Kidney (tissue), 13 donors: ENCODE measurements at regions not wholly inside any gene's neighbourhood (a gene's known extent, or its start where the extent isn't known, plus 50 kb on each side); places are given as distances from the start of the nearest gene placed in this dataset.

Experiments
- DNase-seq, 5 donors: peaks; one replicate each; pipeline ENCODE4 v3.0.0-alpha.2; 2013 to 2020
- FAIRE-seq: peaks from 2 replicates; lab custom pipeline; 2012; peaks lifted over from hg19 to GRCh38; lab: Jason Lieb, UNC
- H3K27ac ChIP-seq, 2 donors: one replicate each; pipeline ENCODE4 v1.7.0; 2013; ENCODE audit warnings: low read depth in 2 of 2, low read length in 2 of 2, inconsistent platforms in 1 of 2
- H3K27me3 ChIP-seq: one replicate; pipeline ENCODE4 v1.7.1; 2013; ENCODE audit warnings: low read length, inconsistent platforms; ENCODE audit not compliant: control insufficient read depth, insufficient read depth
- H3K36me3 ChIP-seq, 3 donors: one replicate each; pipeline versions ENCODE4 v1.7.0 to v1.7.1; 2013; ENCODE audit warnings: low read length in 3 of 3, control low read depth in 1 of 3, inconsistent platforms in 1 of 3; ENCODE audit not compliant: insufficient read depth in 3 of 3, control insufficient read depth in 2 of 3
- H3K4me1 ChIP-seq, 3 donors: one replicate each; pipeline versions ENCODE4 v1.7.0 to v1.7.1; 2013; ENCODE audit warnings: low read length in 3 of 3, inconsistent platforms in 1 of 3, low read depth in 1 of 3; ENCODE audit not compliant: control insufficient read depth in 2 of 3, insufficient read depth in 2 of 3
- H3K4me3 ChIP-seq, 3 donors: one replicate each; pipeline versions ENCODE4 v1.7.0 to v1.8.1; 2013; ENCODE audit warnings: low read length in 3 of 3, control low read depth in 1 of 3, inconsistent platforms in 1 of 3
- H3K9ac ChIP-seq, 3 donors: one replicate each; pipeline versions ENCODE4 v1.7.0 to v1.7.1; 2013; ENCODE audit warnings: low read length in 3 of 3, control low read depth in 1 of 3, inconsistent platforms in 1 of 3
- H3K9me3 ChIP-seq, 3 donors: one replicate each; pipeline versions ENCODE4 v1.7.0 to v1.7.1; 2013; ENCODE audit warnings: low read length in 3 of 3, control low read depth in 1 of 3, inconsistent platforms in 1 of 3; ENCODE audit not compliant: control insufficient read depth in 2 of 3, insufficient read depth in 1 of 3
- intact Hi-C: fragments of 100-400 bp; cut with DNase I; formaldehyde crosslinking; loops from one replicate; pipeline ENCODE4 v1.11.1; 2022
- TF ChIP-seq, protein P1 (sequence below): IDR thresholded peaks from 3 replicates; pipeline ENCODE4 v1.5.1; 2012; ENCODE audit warnings: mild to moderate bottlenecking, moderate library complexity, borderline replicate concordance; ENCODE audit not compliant: insufficient read depth; ENCODE audit errors: extremely low read depth
- donor health status: control.
- donor health status: control.
- donor health status: control.
- donor health status: control.
- donor health status: control.
- donor health status: DM: yes; HTN: yes; CAD: no.
- donor health status: Normal renal cell carcinoma (clear cell type).

DNA sequence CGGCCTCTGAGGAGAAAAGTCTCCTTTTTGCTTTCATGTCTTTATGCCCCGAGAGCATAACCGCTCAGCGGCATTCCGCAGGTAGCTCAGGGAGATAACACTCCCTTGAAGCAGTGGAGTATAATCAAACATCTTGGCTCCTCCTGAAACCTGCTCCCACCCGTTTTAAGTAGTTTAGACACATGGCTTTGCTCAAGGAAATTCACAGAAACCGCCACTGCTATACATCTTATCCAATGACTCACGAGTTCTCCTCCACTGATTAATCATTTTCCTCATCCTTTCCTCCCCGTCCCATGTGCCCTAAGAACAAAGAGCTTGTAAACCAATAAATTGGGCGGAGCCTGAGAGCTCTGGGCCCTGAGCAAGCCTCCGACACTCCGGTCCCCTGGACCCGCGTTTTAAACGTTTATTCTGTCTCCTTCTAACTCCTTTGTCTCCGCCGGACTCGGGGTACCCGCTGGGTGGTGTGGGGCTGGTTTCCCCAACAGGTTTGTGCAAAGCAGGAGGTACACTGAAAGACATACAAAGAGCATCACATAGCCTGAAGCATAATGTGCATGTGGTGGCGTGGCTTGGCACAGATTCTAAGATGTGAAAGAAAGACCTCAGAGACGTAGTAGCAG lies 401.2 kb downstream of the TLL1 start:
- intact Hi-C loops: no loop called here
- H3K27ac ChIP-seq: no peak overlapping the region
- H3K9me3 ChIP-seq: no peaks in the 10 kb centered on the region
- H3K4me1 ChIP-seq: no peaks in the 10 kb centered on the region
- no peaks in the 10 kb centered on the region for H3K27me3 ChIP-seq
- H3K36me3 ChIP-seq: no peaks in the 10 kb centered on the region
- no peak for DNase-seq
- no peak for FAIRE-seq
- TF ChIP-seq, protein P1, sequence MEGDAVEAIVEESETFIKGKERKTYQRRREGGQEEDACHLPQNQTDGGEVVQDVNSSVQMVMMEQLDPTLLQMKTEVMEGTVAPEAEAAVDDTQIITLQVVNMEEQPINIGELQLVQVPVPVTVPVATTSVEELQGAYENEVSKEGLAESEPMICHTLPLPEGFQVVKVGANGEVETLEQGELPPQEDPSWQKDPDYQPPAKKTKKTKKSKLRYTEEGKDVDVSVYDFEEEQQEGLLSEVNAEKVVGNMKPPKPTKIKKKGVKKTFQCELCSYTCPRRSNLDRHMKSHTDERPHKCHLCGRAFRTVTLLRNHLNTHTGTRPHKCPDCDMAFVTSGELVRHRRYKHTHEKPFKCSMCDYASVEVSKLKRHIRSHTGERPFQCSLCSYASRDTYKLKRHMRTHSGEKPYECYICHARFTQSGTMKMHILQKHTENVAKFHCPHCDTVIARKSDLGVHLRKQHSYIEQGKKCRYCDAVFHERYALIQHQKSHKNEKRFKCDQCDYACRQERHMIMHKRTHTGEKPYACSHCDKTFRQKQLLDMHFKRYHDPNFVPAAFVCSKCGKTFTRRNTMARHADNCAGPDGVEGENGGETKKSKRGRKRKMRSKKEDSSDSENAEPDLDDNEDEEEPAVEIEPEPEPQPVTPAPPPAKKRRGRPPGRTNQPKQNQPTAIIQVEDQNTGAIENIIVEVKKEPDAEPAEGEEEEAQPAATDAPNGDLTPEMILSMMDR: no peak
- no peak overlapping the region for H3K9ac ChIP-seq
- H3K4me3 ChIP-seq: no peak overlapping the region

DNA sequence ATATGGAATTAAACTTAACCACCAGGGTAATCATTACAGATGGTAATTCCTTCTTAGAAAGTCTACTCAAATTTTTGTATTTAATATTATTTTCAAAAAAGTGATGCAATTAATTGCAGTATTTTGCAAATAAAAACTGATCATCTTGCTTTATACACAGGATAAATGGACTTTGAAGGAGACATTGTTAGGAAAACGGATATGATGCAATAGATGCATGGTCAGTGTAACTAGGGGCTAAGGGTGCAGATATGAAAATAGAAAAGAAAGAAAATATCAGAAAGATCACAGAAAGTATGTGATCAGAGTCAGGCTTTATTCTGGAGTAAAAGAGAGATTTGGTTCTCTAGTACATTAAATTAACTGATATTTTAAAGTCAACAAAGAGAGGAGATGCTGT lies 401.7 kb downstream of the TLL1 start:
- FAIRE-seq (no peak), DNase-seq (no peak)
- Histone ChIP-seq H3K27me3 (no peaks in the 10 kb centered on the region), H3K9ac (no peak overlapping the region), H3K4me3 (no peak overlapping the region), H3K27ac (no peak overlapping the region), H3K36me3 (no peaks in the 10 kb centered on the region), H3K9me3 (no peaks in the 10 kb centered on the region), H3K4me1 (no peaks in the 10 kb centered on the region)
- intact Hi-C loops: no loop called here
- TF ChIP-seq, protein P1: no peak

DNA sequence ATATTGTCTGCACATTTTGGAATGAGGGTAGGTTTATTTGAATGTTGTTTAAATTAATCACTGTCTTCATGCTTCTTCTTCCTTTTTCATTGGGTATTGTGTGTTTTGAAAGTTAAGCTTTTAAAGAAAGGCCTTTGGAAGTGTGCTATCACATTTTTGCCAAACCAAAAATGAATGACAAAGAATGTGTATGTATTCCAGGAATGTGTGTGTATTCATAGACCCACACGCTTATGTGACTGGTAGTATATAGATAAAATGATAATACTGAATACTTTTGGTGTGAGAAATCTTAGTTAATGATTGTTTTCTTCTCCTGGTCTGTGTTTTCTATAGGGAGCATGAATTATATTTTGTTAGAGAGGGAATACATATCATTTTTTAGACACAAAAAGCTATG lies 404.4 kb downstream of the TLL1 start:
- intact Hi-C loops: no loop called here
- Histone ChIP-seq H3K4me3 (no peak overlapping the region), H3K9me3 (no peaks in the 10 kb centered on the region), H3K27ac (no peak overlapping the region), H3K27me3 (no peaks in the 10 kb centered on the region), H3K9ac (no peak overlapping the region), H3K4me1 (no peaks in the 10 kb centered on the region), H3K36me3 (no peaks in the 10 kb centered on the region)
- DNase-seq (no peak), FAIRE-seq (no peak)
- TF ChIP-seq, protein P1: no peak

DNA sequence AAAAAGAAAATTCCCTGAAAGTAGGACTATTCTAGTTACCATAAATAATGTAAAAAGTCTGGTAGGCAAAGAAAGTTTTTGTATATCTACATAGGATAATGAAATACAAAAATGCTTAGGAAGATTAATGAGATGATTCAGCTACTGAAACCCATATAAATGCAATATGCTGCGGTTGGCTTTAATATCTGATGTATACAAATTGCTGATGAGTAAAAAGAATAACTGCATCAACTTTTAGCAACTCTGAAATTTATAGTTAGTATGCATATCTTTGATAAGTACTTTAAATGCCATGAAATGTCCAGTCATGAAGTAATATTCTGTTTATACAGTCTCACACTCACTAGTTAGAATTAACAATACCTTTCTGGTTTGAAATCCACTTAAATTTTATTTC lies 404.8 kb downstream of the TLL1 start:
- H3K27me3 ChIP-seq: no peaks in the 10 kb centered on the region
- no peaks in the 10 kb centered on the region for H3K9me3 ChIP-seq
- no peaks in the 10 kb centered on the region for H3K4me1 ChIP-seq
- TF ChIP-seq, protein P1: no peak
- H3K9ac ChIP-seq: no peak overlapping the region
- intact Hi-C loops: no loop called here
- H3K36me3 ChIP-seq: no peaks in the 10 kb centered on the region
- no peak overlapping the region for H3K27ac ChIP-seq
- no peak for DNase-seq
- no peak for FAIRE-seq
- no peak overlapping the region for H3K4me3 ChIP-seq
